Lung microvascular endothelial cell (primary cell): ENCODE measurements at regions not wholly inside any gene's neighbourhood (a gene's known extent, or its start where the extent isn't known, plus 50 kb on each side); places are given as distances from the start of the nearest gene placed in this dataset.

Source experiments
- DNase-seq, 2 donors: peaks; one replicate each; pipeline versions ENCODE4 v3.0.0 to v3.0.0-alpha.2; 2010; ENCODE audit warnings: low read depth in 2 of 2

DNA sequence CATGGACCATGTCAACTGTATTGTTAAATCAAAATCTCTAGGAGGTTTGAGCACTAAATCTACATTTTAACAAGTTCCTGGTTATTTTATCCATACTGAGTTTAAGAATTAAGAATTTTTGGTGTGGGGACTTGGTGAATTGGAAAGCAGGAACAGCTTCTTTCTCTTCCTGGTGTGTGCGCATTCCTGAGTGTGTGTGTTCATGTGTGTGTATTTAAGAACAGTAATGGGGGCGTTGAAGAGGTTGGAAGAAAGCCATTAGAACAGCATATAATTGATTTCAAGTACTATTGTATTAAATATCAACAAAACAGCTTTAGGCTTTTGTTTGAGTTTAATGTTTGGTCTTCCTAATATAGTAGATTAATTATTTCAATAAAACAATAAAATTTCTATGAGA, 801.3 kb upstream of the ID2 start:
- no peak for DNase-seq

- DNase-seq = no peak
Observed at GRCh38 chr2:7881063-7881462, 800.8 kb upstream of the ID2 start.

GRCh38 chr2:7881466-7881865, 800.4 kb upstream of the ID2 start:
- DNase-seq = no peak

GRCh38 chr2:7882296-7882695, 799.6 kb upstream of the ID2 start:
- DNase-seq = no peak

GRCh38 chr2:7884338-7884737, 797.5 kb upstream of the ID2 start:
- DNase-seq = no peak

DNA sequence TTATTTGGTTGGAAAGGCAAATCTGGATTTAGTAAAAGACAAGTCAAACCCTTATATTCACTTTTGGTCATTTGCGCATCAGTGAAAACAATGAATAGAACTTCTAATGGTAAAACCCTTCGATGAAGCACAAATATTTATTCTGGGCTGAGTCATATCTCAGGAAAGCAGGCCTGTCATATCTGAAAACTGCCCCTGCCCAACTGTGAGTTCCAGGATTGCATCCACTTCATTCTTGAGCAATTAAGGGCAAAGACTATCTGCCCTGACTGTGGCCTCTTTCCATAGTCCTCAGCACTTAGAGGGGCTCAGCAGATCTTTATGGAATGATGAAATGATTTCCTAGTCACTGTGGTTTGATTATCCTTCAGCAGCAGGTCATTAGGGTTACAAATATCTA, 795.2 kb upstream of the ID2 start:
- no peak for DNase-seq

GRCh38 chr2:7887441-7887840, 794.4 kb upstream of the ID2 start:
- no peak for DNase-seq

- no peak for DNase-seq
Observed at GRCh38 chr2:7888876-7889275, 793.0 kb upstream of the ID2 start.

DNA sequence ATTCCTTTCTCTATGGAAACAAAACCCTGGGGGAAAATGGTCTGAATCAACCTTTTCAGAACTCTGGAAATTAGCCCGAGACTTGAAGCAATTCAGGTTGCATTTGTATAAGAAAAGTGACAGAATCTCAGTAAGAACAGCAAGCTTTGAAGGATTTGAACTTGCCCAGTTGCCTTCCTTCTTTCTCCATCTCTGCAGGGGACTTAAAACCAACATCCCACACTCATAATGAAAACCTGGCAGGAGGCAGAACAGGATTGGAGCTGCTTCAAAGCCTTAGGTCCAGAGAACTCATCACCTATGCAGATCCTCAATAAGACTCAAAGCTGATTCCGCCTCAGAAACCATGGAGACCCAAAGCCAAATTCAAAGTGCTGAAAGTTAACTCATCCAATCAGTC, 790.5 kb upstream of the ID2 start:
- DNase-seq = no peak

GRCh38 chr2:7895289-7895688, 786.6 kb upstream of the ID2 start:
- DNase-seq = no peak

- DNase-seq = no peak
Observed at GRCh38 chr2:7896940-7897487, 784.8 kb upstream of the ID2 start.

DNA sequence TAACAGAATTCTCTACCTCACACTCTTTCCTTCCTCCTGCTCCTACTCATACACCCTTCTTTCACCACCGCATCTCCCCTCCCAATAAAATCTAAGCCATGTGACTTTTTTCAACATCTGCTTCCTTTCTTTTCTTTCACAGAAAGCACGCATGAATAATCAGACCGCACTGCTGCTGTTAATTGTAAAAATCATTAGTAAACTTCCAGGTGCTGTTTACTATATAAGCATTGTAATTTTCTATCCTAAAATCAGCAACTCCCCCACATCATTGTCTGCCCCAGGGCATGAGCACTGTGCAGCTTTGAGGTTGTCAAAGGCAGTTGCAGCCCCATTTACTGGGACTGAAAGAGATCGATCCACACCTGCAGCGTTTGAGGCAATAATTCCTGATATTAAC, 782.6 kb upstream of the ID2 start:
- no peak for DNase-seq

DNA sequence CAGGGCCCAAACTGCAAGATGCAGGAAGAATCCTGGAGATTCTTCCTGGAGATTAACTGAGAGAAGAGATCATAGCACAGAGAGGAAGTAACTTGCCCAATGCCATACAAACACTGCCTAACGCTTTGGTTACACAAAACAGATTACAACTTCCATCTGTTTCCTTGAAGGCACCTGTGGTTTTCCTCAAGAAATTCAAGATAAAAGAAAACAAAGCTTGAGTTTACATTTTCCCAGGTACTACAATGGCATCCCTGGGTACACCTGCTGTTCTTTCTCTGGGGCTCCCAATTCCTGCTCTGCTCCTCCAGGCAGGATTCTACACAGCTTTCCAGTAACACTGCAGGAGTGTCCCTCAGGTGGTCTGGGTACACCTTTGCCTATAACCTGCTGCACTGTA, 781.9 kb upstream of the ID2 start:
- no peak for DNase-seq

DNA sequence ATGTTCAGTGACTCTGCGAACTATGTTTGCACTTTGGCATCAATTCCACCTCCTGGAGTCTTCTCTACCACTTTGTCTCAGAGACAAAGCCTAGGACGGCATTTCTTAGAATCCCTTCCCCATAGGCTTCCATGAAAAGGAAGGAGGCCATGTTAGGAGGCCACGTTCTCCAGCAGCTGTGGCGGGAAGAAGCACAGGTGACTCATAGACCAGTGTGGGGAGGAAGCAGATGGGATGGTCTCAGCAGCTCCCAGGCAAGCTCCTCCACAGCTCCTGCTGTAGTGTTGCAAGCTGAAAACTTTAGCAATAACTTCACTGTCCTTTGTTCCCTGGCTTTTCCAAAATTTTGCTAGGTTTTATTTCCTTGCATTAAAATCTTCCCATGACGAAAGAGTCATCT, 781.3 kb upstream of the ID2 start:
- DNase-seq = no peak

DNA sequence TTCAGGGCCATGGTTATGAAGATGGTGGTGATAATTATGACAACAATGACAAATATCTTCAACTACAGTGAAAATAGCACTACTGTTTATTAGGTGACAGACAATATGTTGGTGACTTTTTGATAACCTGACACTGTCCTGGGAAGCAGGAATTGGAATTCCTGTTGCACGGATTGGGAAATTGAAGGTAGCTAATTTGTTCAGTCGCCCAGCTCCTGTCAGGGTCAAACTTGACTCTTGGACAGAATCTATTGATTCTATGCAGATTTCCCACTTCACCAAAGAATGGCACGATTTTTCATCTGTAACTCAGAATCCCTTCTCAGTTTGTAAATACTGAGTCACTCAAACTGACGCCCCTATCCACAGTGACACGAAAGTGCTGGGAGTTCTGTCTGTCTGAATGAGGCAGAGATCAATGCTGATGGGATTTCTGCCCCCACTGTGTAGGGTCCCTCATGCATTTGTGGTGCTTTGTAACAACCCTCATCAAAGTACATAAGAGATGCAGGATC, 779.5 kb upstream of the ID2 start:
- no peak for DNase-seq

DNA sequence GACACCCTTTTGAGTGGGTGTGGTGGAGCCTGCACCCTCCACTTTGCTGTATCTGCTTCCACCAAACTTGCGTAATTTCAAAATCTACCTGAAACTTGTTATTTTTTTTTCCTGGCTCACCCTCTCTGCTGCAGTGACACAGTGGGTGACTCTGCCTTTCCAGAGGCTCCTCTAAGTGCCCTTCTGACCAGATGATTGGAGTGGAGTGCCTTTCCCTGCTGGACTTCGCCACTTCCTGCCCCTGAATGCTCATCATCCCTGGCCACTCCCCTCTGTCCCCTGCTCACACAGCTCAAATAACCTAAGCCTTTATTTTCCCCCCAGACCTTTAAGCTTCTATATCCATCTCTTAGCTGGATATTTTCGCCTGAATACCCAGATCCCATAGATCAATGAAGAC, 777.5 kb upstream of the ID2 start:
- no peak for DNase-seq

DNA sequence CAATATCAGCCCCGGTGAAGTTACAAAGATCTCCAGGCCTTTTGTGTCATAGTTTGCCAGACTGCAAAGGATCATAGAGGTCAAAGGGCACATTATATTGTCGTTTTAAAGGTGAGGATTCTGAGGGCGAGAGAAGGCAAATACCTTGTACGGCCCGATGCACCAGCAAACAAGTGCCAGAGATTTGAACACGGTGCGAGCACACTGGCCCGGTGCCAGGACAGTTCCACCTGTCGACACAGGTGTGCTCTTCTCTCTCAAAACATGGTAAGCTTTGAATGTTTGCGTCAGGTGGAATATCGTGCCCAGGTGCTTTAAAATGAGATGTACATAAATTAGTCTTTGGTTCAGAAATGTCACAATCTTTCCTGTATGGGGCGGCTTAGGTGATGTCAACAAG, 776.1 kb upstream of the ID2 start:
- DNase-seq = no peak

- no peak for DNase-seq
Observed at GRCh38 chr2:7906431-7906830, 775.4 kb upstream of the ID2 start.

DNA sequence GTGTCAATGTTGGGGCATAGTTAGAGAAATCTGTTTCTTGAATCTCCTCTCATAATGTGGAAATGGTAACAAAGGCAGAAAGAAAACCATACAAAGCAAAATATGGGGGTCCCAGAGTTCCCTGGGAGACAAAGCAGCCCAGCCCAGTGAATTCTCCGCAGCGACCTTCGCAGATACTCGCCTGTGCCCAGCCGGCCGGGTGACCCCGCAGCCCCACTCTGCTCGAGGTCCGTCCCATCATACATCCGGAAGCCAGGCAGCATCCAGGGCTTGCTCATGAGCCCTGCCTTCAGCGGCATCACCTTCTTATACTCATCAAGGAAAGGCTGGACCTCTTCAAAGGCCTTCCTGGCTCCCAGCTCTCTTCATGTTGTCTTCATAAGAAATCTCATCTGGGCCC, 774.8 kb upstream of the ID2 start:
- no peak for DNase-seq

- DNase-seq = no peak
Observed at GRCh38 chr2:7910752-7911151, 771.1 kb upstream of the ID2 start.

DNA sequence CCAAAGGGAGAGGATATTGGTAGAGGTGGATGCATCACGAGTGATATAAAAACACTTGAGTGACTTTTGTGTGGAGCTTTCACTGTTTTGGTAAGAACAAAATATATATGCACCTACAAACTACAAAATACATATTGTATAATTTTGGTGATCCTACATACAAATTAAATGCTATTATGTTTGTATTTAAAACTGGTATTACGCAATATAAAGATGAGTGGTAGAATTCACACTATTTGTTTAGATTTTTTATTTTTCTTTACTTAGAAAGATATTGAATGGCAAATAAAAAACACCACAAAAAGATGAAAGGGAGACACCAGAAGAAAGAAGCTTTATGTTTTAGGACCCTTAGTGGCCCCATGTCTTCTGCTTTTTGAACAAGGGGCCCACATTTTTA, 770.7 kb upstream of the ID2 start:
- DNase-seq = no peak

DNA sequence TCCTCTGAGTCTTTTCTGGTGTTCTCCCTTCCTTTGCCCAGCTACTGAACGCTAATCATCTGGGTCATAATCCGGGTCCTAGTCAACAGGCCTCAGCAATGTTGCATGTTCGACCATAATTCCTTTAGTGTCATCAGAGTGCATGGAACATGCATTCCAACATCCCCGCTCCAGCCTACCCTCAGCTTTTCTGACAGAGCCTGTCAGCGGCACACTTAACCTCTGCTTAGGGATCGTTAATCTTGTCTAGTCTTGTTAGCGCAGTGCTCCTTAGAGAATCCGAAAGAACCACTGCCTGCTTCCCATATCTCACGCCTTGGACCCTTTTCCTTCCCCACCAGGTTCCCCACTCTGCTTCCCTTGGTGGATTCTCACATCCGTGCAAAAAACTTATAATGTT, 767.9 kb upstream of the ID2 start:
- DNase-seq = no peak

GRCh38 chr2:7915302-7916091, 766.4 kb upstream of the ID2 start:
- DNase-seq = no peak

DNA sequence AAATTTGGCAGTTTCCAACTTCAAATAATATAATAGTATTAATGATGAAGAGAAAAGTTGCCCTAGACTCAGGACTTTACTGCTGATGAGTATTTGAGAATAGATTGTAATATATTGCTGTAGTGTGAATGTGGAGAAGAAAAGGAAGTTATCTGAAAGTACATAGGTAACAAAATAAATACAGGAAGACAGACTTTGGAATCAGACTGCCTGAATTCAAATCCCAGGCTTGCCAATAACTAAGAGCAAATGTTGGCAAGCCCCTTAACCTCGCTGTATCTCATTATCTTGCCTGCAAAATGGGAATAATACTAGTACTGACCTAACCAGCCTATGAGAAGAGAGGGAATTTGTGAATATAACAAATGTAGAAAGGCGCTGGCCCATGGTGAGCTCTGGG, 765.2 kb upstream of the ID2 start:
- DNase-seq = no peak
